NCI-H82 (cell line): ENCODE measurements at regions not wholly inside any gene's neighbourhood (a gene's known extent, or its start where the extent isn't known, plus 50 kb on each side); places are given as distances from the start of the nearest gene placed in this dataset.
A peak's percentile ranks its signal among the peaks of the same experiment; 100 is the strongest.
"Not testable (repeated sequence)": the region's sequence is repeated elsewhere in the genome, so short reads cannot be mapped to it uniquely, and the experiment has no call there.

Source experiments
- DNase-seq: peaks from one replicate; lab custom pipeline; 2025; lab: John Stamatoyannopoulos, UW

DNA sequence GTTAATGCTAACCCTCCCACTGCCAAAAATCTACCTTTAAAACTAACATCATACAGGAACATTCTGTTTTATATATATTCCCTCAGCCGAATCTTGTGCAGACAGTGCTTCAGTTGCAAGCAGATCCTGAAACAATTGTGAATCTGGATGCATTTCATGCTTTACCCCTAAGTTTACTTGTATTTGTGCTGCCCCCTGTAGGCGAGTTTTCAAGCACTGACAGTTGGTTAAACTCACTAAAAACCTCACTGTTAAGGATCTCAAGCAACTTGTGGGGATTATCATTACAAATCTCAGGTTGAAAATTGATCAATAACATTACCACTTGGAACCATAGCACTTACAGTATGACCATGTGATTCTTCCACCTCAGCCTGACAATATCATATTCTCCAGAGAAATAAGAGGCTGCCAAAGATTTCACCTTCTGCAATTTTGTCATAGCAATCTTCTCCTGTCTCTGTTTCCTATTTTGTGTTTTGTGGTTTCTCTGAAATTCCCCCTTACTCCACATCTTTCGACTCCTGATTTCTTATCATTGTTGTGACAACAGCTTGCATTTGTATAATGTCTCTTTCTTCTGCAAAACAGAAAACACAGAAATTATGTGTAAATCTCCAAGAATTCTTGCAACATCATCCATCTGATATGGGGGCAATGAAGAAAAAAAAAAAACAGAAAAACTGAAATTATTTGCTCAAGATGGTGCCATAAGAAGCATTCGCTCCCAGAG, 354.6 kb upstream of the SETBP1 start:
- DNase-seq: peak; percentile 79

DNA sequence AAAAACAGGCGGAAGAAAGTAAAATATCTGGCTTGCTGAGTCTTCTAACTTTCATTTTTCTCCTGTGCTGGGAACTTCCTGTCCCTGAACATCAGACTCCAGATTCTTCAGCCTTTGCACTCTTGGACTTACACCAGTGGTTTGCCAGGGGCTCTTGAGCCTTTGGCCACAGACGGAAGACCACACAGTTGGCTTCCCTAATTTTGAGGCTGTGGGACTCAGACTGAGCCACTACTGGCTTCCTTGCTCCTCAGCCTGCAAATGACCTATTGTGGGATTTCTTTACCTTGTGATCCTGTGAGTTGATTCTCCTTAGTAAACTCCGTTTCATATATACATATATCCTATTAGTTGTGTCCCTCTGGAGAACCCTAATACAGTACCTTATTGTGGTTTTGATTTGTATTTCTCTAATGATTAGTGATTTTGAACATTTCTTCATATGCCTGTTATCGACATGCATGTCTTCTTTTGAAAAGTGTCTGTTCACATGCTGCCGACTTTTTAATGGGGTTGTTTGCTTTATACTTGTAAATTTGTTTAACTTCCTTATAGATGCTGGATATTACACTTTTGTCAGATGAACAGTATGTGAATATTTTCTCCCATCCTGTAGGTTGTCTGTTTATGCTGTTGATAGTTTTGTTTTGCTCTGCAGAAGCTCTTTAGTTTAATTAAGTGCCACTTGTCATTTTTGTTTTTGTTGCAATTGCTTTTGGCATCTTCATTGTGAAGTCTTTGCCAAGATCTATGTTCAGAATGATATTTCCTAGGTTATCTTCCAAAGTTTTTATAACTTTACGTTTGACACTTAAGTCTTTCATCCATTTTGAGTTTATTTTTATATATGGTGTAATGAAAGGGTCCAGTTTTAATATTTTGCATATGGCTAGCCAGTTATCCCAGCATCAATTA, 348.8 kb upstream of the SETBP1 start:
- DNase-seq: no peak

DNA sequence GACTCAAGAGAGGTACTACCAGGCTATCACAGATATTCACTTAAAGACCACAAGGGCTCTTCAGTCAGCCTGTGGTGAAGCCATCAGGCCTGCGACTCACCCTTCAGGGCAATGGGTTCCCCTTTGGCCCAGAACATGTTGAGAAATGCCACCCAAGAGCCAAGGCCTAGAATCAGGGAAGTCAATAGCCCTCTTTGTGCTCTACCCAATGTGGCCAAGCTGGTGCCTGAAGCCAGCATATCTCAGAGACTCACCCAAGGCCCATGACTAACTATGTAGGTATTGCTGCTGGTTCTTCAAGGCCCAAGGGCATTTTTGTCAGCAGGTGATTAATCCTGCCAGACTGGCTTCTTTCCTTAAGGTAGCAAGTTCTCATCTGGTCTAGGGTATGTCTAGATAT, 338.9 kb upstream of the SETBP1 start:
- DNase-seq: no peak

DNA sequence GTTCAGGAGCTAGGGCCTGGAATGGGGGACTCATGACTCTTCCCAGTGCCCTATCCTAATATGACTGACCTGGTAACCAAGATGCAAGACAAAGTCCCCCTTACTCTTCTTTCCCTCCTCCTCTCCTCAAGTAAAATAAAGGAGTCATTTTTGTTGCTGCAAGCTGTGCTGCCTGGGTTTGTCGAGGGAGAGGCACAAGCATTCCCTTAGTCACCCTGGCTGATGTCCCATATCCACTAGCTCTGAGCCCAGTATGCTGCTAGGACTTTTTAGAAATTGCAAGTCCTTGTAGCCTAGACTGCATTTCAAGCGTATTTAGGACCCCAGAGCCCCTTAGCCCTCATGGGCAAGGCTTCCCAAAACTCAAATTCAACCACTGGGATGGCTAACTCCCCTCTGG, 338.5 kb upstream of the SETBP1 start:
- no peak for DNase-seq

DNA sequence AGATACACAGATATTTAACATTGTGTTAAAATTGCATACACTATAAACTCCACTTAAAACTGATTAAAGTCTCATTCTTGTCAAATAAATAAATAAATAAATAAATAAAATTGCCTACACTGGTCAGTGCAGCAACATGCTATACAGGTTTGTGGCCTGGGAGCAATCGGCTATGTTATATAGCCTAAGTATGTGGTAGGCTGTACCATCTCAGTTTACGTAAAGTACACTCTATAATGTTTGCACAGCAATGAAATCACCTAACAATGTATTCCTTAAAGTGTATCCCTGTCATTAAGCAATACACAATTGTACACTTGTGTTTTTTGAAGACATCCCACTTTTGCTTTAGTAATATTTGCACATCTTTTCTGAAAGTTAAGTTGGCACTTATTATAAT, 337.7 kb upstream of the SETBP1 start:
- no peak for DNase-seq

DNA sequence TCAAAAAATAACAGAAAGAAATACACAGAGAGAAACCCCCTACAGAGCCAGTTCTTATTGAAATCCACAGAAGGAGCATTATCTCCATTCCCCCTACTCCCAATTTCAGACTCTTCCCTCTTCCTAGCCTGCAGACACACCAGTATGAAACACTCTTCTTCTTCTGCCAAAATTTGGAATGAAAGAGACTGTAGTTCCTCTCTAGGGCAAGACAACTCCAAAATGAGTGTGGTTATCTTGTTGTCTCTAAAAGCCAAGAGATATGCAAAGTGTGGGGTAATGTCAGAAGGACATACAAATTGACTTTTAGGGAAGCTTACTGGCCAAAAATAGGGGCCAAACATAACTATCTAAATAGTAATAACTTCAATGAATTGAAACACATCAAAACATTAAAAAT, 337.1 kb upstream of the SETBP1 start:
- no peak for DNase-seq

DNA sequence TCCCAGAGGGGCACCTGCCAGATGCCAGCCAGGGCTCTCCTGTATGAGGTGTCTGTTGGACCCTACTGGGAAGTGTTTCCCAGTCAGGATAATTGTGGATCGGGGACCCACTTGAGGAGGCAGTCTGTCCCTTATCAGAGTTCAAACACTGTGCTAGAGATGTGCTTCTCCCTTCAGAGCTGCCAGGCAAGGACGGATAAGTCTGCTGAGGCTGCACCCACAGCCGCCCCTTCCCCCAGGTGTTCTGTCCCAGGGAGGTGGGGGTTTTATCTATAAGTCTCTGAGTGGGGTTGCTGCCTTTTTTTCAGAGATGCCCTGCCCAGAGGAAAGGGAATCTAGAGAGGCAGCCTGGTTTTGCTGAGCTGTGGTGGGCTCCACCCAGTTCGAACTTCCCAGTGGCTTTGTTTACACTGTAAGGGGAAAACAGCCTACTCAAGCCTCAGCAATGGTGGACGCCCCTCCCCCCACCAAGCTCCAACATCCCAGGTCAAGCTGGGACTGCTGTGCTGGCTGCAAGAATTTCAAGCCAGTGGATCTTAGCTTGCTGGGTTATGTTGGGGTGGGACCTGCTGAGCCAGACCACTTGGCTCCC, 324.0 kb upstream of the SETBP1 start:
- DNase-seq: no peak

DNA sequence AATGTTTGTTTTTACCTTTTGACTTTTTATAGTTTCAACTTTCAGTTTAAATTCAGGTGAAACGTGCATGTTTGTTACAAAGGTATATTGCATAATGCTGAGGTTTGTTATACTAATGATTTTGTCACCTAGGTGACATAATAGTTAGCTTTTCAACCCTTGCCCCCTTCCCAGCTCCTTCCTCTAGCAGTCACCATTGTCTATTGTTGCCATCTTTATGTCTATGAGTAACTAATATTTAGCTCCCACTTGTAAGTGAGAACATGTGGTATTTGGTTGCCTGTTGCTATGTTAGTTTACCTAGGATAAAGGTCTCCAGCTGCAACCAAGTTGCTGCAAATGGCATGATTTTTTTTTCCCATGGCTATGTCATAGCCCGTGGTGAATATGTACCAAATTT, 322.3 kb upstream of the SETBP1 start:
- DNase-seq: no peak

DNA sequence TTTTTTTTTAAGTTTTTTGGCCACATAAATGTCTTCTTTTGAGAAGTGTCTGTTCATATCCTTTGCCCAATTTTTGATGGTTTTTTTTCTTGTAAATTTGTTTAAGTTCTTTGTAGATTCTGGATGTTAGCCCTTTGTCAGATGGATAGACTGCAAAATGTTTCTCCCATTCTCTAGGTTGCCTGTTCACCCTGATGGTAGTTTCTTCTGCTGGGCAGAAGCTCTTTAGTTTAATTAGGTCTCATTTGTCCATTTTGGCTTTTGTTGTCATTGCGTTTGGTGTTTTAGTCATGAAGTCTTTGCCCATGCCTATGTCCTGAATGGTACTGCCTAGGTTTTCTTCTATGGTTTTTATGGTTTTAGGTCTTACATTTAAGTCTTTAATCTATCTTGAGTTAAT, 320.9 kb upstream of the SETBP1 start:
- DNase-seq: not testable (repeated sequence)

DNA sequence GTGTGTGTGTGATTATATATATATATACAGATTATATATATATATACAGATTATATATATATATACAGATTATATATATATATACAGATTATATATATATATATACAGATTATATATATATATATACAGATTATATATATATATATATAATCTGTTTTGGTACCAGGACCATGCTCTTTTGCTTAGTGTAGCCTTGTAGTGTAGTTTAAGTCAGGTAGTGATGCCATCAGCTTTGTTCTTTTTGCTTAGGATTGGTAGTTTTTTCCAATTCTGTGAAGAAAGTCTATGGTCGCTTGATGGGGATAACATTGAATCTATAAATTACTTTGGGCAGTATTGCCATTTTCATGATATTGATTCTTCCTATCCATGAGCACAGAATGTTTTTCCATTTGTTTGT, 318.5 kb upstream of the SETBP1 start:
- DNase-seq: not testable (repeated sequence)

DNA sequence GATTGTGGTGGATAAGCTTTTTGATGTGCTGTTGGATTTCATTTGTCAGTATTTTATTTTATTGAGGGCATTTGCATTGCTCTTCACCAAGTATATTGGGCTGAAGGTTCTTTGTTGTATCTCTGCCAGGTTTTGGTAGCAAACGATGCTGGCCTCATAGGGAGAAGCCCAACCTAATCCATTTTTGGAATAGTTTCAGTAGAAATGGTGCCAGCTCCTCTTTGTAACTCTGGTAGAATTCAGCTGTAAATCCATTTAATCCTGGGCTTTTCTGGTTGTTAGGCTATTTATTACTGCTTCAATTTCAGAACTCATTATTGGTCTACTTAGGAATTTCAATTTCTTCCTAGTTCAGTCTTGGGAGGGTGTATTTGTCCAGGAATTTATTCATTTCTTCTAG, 309.8 kb upstream of the SETBP1 start:
- no peak for DNase-seq

DNA sequence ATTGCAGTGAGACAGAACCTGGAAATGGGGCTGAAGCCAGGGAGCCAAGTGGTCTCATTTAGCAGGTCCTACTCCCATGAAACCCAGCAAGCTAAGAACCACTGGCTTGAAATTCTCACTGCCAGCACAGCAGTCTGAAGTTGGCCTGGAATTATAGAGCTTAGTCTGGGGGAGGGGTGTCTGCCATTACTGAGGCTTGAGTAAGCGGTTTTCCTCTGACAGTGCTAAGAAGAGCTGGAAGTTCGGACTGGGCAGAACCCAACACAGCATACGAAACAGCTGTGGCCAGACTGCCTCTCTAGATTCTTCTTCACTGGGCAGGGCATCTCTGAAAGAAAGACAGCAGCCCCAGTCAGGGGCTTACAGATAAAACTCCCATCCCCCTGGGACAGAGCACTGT, 305.7 kb upstream of the SETBP1 start:
- DNase-seq: no peak

DNA sequence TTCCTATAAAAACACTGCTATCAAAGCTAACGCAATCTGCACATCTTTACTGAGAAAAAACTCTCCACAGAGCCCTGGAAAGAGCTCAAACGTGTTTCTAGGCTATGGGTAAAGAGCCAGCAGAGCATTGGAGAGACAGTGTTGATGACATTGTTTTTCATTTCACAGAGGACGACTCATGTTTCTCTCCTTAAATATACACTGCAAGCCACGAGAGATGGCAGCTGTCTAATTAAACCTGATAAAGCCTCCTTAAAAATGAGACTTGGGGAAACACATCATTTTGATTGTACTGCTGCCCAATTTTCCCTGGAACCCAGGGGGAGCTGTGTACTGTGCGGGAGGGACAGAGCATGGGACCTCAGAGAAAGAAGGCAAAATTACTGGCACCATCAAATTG, 294.3 kb upstream of the SETBP1 start:
- no peak for DNase-seq

DNA sequence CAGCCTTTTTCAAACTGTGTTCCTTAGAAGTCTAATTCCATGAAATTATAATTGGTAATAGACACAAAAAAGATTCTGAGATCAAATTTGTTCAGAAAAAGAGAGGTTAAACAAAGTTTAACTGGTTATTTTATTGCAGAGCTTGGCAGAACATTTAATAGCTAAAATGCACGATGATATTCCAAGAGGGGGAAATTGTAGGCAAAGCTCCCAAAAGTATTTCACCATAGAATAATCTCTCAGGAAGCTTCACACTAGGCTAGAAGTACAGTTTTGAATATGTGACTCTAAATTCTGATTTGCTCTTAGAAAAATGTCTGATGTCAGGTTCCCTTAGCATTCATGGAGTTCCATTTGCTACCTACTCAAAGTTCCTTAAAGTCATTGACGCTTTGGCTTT, 292.4 kb upstream of the SETBP1 start:
- DNase-seq: no peak

DNA sequence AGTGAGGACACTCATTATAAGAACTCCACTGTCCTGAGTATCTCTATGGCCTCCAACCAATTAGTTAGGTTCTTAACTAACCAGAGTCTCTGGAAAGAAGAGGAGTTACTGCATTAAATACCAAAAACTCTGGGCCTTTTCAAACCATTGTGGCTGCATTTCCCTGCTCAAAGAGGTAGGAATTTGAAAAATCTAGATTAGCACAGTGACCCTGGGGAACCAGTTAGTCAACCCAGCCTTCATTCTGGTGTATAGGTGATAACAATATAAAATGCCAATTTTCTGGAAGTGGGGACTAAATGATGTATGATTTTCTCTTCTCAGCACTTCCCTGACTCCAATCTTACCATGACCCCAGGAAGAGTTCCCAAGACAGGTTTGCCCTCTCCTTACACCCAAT, 287.8 kb upstream of the SETBP1 start:
- DNase-seq: no peak

DNA sequence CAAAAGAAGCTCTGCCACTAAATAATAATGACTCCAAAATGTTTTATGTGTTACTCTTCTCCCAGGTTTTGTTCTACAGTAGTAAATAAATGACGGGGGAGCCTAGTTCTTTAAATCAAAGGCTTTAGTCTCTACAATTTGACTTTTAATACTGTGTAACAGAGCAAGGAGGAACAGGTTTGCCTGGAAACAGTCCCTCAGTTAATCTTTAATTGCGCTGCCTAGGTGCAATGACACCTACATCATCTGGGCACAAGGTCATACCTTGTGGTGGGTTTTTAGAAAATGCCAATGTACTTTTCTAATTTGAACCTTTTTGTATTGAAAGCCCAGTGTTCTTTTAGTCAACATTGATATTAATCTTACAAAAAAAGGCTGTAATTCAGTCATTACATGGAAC, 287.3 kb upstream of the SETBP1 start:
- no peak for DNase-seq

DNA sequence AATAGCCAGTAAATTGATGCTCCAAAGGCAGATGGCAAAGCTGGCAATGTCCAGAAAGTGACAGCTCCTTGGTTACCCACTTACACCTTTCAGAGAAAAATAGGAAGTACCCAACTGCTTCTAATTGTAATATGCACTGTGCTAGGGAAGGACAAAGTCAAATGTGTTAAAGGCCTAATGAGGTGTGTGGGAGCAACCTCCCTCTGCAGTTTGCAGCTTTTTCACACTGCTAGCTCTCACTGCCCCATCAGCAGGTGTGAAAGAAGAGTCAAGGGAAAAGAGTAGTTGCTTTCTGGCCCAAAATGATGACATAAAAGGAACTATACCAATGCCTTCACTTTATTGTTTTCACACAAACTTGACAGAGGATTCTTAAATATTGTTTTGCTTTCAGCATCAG, 284.1 kb upstream of the SETBP1 start:
- DNase-seq: no peak

DNA sequence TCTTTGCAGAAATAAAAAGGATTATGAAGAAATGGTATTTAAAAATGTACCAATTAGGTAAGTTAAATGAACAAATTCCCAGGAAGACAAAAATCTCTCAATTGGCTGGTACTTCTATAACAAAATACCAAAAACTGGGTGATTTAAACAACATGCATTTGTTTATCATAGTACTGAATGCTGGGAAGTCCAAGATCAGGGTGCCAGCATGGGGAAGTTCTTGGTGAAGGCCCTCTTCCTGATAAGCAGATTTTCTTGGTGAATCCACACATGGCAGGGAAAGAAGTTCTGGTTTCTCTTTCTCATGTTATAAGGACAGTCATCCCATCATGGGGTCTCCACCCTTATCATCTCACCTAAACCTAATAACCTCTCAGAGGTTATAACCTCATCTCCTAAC, 271.6 kb upstream of the SETBP1 start:
- DNase-seq: no peak

DNA sequence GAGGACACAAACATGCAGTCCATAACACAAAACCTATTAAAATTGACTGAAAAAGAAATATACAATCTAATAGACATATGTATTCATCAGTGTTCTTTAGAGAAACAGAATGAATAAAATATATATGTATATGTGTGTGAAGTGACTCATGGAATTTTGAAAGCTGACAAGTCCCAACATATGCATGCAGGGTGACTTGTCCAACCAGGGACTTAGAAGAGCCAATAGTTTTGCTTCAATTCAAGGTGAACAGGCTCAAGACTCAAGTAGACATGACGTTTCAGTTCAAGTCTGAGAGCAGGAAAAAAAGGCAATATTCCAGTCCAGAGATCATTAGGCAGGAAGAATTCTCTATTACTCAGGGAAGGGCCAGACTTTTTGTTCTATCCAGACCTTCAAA, 271.2 kb upstream of the SETBP1 start:
- no peak for DNase-seq

DNA sequence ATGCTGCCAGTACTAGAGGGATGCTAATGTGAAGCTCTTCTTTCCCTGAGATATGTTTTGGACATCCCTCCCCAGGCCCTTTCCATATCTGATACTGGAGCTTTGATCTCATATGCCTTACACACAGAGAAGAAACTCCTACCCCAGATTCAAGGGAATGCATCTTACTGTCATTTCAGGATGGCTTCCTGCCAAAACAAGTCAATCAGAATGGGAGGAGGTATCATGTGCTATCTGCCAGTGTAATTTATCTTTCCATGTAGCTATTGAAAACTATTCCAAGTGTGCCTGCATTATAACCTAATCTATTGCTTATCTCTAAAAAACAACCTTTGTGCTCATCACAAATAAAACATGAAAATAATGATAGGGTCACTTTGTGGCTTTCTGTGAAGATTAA, 269.9 kb upstream of the SETBP1 start:
- no peak for DNase-seq

DNA sequence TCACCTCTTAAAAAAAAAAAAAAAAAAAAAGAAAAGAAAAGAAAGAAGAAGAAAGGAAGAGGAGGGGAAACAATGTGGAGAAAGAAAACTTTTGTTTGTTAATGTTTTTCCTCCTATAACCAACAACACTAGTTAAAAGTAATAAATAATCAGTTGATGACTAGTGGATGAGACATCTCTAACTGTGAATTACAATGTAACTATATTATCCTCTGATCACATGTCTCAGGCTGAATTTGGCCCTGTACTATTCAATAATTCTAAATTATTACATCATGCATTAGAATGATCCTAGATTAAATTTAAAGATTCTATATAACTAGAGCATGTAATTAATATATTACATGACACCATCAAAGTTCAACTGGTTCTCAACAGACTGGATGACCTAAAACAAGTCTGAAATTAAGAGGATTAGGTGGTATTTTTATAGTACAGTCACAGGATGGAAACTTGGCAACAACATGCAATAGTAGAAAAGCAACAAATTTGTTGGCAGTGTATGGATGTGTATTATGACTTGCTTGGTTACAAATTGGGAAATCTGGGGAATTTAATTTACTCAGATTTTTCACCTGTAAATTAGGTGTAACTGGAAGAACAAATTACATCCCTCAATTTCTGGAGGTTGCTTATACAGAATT, 269.3 kb upstream of the SETBP1 start:
- no peak for DNase-seq

DNA sequence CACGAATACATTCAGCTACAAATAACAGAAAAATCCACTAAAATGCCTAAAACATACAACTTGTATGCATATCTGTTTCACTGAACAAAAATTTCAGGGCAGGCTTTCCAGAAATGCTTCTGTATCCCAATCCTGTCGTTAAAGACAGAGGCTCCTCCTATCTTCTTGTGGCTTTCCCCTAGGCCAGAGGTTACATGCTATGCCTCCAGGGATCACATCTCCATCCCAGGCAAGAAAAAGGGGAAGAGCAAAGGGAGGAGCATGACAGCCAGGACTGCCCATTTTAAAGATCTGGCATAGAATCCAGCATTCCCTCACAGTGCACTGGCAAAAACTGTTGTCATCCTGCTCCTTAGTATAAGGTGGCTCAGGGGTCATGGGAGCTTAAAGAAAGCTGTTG, 268.7 kb upstream of the SETBP1 start:
- DNase-seq: no peak
